Right ventricle myocardium superior (tissue), 1 donor: ENCODE measurements at regions not wholly inside any gene's neighbourhood (a gene's known extent, or its start where the extent isn't known, plus 50 kb on each side); places are given as distances from the start of the nearest gene placed in this dataset.

ENCODE experiments used
- ATAC-seq: fragments of 200-7000 bp; cut with Tn5 transposase; one replicate; pipeline ENCODE4 v1.9.1; 2020; ENCODE audit warnings: mild to moderate bottlenecking; ENCODE audit not compliant: poor library complexity
- DNase-seq: peaks from one replicate; pipeline ENCODE4 v3.0.0-alpha.2; 2020
- intact Hi-C: fragments of 100-400 bp; cut with DNase I; formaldehyde crosslinking; loops from one replicate; pipeline ENCODE4 v1.11.2; 2022
- donor health status: DM: no; HTN: yes; CAD: no; lungs with severe emphysema.

DNA sequence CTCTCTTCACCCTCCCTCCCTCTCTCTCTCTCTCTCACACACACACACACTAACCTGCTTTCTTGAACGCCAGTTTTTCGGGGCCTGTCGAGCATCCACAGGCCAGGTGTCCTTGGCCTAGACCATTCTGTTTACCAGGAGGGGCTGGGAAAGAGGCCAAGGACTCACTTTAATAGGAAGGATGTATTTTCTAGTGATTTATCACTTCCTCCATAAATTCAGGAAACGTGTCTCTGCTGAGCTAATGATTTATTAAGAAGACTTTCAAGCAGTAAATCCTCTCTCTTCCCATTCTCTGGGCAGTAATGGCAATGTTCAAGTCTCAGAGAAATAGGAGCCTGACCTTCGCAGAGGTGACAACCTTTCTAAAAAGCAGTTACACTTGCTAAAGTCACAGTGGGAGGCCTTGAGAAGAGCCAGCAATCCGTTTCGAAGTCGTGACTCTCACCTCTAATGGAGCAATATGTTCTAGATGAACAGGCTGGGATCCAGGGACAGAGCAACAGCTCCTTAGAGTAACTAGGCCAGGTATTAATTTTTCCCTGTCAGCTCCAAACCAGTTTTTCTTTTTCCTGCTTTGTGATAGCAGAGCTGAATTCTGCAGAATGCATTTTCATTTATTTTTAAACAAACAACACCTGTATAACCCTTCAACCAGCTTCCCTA, 1357.5 kb upstream of the SORCS1 start:
- no peak for DNase-seq
- ATAC-seq = no peak
- intact Hi-C loops = no loop called here

DNA sequence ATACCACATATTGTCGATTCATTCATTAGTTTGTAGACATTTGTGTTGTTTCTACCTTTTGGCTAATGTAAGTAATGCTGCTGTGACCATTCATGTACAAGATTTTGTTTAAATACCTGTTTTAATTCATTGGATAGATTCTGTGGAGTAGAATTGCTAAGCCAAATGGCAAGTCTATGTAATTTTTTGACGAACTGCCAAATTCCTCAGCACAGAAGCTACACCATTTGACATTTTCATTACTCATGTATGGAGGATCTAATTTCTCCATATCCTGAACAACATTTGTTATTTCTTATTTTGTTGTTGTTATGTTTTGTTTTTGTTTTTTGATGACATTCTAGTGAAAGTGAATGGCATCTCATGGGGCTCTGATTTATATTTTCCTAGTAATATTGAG, 1351.3 kb upstream of the SORCS1 start:
- no peak for ATAC-seq

DNA sequence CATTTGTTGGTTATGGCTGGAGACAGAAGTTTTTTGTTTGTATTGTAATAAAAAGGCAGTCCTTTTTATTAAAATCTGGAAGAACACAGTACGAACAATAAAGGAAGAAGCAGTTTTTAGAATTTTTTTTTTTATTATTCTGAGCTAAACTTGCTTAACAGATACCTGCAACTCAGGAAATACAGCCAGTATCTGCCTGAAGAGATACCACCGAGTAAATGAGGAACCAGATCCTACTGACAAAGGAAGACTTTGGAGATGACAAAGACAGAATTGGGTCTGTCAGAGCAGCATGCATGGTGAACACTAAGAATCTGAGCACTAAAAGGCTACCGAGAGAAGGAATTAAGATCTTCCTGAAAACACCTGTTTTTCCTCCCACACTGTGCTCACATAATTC, 1335.9 kb upstream of the SORCS1 start:
- DNase-seq (no peak), ATAC-seq (no peak)
- intact Hi-C loops = no loop called here

More for the DNA sequence above, 1351.3 kb upstream of the SORCS1 start:
- no peak for DNase-seq
- intact Hi-C loops = no loop called here

DNA sequence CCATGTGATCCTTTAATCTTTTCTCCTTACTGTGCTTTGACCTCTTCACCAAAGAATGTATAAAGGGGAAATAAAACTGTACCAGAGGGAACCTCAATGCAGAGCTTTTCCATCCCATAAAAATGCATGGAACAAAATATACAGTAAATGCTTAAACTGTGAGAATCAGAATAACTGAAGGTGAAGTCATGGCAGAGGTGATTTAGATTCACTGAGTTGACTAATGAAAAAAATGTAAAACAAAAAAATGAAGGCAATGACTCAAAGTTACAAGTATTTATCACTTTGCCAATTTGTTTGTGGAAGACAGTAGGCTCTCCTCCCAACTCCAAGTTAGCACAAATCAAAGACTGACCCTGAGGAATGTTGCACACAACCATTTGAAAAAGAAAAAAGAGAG, 1331.6 kb upstream of the SORCS1 start:
- DNase-seq (no peak), ATAC-seq (no peak)
- intact Hi-C loops = no loop called here

DNA sequence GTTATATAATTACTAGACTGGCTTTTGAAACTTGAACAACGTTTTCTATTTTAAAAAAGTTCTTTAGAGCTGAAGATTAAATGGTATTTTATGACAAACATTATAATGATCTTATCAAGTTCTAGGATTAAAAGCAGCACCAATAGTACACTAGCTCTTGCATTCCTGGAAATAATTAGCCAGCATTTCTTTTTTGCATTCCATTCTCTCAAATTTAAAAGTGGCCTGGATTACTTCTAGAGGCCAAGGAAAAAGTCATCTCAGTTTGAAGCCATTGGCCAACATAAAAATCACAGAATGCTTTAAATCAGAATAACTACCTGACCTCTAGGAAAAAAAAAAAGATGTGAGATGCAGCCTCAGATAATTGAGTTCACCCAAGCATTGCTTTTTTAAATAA, 1326.4 kb upstream of the SORCS1 start:
- DNase-seq = no peak
- intact Hi-C loops = no loop called here
- ATAC-seq = no peak

DNA sequence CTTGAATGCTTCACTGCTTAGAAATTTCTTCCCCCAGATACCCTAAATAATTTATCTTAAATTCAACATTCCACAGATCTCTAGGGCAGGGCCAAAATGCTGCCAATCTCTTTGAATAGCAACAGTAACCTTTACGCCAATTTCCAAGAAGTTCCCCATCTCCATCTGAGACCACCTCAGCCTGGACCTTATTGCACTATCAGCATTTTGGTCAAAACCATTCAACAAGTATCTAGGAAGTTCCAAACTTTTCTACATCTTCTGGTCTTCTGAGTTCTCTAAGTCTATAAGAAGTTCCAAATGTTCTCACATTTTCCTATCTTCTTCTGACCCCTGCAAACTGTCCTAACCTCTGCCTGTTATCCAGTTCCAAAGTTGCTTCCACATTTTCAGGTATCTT, 1306.9 kb upstream of the SORCS1 start:
- no peak for ATAC-seq
- DNase-seq = no peak
- intact Hi-C loops = no loop called here

DNA sequence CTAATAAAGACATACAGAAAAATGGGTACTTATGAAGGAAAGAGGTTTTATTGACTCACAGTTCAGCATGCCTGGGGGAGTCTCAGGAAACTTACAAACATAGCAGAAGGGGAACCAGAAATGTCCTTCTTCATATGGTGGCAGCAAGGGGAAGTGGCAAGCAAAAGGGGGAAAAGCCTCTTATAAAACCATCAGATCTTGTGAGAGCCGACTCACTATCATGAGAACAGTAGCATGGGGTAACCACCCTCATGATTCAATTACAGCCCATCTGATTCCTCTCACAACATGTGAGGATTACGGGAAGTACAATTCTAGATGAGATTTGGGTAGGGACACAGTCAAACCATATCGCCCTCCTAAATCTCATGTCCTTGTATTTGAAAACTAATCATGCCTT, 1305.4 kb upstream of the SORCS1 start:
- intact Hi-C loops = no loop called here
- no peak for DNase-seq
- no peak for ATAC-seq

DNA sequence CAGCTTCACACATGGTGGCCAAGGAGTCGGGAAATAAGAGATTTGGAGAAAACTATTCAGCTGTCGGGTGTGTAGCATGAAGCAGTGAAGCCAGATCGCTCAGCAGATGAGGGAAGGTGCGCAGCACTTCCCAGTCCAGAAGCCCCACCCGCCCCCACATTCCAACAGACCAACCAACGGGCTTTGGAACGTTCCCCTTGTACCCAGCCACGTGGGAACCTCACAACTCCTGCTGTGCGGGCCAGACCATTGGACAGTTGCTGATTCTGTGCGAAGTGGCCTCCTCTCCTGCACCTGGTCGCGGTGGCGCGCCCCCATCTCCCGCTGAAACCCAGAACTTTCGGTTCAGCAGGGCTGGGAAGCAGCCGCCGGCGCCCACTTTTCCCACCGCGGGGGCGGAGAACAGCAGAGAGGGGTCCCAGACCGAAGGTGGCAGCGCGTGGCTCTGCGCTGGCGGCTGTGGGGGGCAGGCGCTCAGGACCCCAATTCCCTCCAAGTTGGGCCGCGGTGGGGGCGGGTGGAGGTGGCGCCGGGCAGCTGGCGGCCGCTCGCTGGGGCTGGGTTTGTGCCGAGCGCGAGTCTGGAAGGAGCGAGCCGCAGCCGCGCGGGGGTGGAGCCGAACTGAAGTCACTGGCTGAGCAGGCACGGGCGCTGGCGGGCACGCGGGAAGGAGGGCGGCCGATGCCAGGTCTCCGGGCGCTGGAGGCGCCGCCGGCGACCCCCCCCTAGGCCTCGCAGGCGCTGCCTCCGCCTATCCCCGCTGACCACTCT, 1301.5 kb upstream of the SORCS1 start:
- ATAC-seq (peak; percentile 60), DNase-seq (peak; percentile 69)
- intact Hi-C loops = no loop called here

DNA sequence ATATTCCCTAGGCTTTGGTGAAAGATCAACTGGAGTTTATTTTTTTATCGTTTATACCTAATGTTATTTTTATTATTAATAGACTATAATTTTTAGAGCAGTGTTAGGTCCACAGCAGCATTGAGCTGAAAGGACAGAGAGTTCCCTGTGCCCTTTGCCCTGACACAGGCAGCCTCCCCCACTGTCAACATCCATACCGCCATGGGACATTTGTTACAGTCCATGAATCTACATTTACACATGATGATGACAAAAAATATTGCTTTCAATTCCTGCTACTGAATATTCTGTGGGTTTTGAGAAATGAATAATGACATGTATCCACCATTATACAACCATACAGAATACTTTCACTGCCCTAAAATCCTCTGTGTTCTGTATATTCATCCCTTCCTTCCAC, 1297.5 kb upstream of the SORCS1 start:
- DNase-seq = no peak
- no peak for ATAC-seq
- intact Hi-C loops = no loop called here

DNA sequence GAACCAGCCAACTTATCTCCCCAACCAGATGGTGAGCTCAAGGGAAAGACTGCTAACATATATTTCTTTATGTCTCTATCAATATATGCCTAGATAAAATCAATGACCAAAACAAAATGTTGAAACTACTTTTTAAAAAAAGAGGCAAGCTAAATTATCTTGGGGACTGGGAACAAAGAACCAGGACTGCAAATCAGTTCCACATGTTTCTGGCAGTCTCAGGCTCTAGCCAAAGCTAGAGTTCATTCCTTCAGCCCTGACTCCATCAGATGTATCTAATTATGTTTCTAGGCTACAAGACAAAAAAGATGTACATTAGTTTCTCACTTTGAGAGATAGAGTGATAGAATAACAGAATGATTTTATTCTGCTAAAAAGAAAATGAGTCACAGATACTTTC, 1290.3 kb upstream of the SORCS1 start:
- no peak for DNase-seq
- intact Hi-C loops = no loop called here
- no peak for ATAC-seq

DNA sequence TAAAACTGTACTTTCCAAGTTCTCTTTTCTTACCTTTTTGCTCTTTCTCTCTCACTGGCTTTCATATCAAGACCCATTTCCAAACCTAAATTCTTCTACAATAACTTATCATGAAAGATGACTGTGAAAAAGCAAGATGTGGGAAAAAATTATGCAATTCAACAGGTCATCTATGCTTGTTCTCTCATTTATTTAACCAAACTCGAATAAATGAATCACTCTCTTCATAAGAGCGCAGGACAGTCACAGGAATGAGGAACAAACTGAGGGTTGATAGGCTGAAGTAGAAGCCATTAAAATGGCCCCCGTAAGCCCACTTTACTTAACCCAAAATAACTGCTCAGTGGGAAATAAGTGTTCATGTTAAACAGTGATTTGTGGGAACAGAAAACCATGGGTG, 1289.7 kb upstream of the SORCS1 start:
- DNase-seq = no peak

DNA sequence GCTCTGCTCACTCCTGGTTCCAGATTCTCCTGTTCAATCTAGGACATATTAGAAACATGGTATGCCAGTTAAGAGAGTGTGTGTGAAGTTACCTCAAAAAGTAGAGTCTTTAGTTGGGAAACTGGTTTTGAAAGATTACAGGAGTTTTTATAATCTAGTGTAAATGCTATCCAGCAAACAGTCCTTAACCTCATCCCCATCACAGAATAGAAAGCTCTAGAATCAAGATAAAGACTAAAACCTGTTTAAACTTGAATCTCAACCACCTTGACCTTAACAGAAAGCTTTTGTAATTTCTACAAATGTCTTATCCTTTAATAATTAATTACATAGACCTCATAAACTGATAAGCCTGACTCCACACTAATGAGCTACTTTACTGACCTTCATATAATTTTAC, 1288.7 kb upstream of the SORCS1 start:
- ATAC-seq = no peak
- intact Hi-C loops = no loop called here
- DNase-seq = no peak

More for the DNA sequence above, 1289.7 kb upstream of the SORCS1 start:
- no peak for ATAC-seq
- intact Hi-C loops = no loop called here

DNA sequence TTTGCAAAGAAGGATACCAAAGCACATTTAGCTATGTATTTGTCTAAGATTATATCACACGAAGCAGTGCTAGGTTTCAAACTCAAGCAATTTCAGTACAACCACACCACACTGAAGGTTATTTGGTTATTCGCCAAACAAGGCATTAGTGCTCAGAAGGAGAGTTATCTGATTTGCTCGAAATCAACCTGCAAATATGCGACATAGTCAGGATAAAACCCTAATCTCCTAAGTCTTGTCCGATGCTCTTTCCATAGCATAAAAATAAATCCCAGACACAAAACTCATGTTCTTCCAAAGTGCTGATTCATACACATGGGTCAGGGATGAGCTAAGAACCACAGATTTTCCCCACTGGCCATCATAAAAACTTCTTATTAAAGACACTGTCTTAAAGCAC, 1288.0 kb upstream of the SORCS1 start:
- DNase-seq = no peak
- intact Hi-C loops = no loop called here
- ATAC-seq = no peak

DNA sequence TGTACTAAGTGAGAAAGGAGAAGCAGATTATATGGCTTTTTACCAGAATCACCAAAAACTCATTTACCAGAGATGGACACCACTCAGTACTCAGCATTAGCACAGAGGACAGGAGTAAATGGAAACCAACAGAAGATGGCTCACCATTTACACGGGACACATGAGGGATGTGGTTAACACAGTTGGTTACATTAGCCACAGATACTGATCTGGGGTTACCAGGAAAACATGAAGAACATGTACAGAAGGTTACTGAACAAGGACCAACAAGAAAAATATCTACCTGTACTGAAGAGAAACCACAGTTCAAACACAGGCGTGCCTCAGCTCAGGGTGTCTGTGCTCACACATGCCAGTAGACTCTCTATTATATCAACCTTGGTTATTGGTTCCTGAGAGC, 1285.8 kb upstream of the SORCS1 start:
- ATAC-seq (no peak), DNase-seq (no peak)
- intact Hi-C loops = no loop called here

DNA sequence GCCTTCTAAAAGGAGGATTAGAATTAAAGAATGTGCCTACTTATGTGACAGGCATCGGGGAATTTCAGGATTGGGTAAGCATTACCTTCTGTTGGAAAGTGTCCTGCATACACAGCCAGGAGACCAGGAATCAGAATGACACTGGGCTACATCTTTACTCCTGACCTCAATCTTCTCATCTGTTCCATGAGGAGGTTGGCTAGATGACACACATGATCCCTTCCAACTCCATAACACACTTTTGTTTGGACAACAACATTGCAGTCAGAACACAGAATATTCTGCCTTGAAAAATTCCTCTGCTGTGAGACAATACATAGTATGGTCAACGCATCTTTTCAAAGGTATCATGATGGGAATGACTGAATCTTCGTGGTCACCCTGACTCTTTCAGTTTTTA, 1281.2 kb upstream of the SORCS1 start:
- intact Hi-C loops = no loop called here
- ATAC-seq (no peak), DNase-seq (no peak)

DNA sequence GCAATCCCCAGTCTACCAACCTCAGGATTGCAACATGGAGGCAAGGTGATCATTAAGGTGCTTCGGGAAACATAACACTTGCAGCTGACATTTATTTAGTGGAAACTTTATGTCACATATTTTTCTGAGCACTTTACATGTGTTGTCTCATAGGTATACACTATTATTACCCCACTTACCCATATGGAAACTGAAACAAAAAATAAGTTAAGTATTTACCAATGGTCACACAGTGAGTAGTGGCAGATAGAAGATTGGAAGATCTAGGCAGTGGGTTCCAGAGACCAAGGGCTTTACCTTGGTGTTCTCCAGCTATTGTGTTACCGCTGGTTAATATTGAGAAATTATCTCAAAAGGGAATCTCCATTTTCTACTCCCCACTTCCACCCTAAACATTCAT, 1279.1 kb upstream of the SORCS1 start:
- ATAC-seq (no peak), DNase-seq (no peak)
- intact Hi-C loops = no loop called here

DNA sequence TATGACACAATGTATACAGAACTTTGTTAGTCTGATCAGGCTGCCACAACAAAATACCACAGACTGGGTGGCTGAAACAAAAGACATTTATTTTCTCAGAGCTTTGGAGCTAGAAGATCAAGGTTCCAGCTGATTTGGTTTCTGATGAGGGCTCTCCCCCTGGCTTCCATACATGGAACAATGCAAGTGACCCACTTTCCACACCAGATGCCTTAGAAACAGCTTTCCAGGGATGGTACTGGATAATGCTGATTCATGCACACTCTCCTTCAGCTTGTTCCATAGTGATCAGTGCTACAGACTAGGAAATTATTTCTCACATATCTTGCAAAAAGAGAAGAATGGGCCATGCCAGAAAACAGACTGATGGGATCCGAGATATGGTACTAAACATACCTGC, 1274.9 kb upstream of the SORCS1 start:
- ATAC-seq = no peak
- DNase-seq = no peak
- intact Hi-C loops = no loop called here

DNA sequence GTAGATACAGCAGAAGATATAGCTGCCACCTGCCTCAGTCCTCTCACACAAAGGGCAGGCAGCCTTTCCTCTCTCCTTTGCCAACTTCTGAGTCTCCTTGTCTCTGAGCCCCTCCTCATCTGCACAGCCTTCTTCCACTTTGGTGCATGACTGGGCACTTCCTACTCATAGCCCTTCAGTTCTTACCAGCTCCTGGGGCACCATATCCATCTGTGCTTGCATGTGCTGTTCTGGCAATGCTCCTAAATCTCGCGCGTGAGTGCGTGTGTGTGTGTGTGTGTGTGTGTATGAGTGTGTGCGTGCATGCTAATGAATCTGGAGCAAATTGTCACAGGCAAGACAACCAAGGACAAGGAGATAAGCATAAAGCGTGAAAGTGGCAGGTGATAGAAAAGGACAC, 1271.6 kb upstream of the SORCS1 start:
- DNase-seq = no peak
- intact Hi-C loops = no loop called here
- ATAC-seq = no peak

DNA sequence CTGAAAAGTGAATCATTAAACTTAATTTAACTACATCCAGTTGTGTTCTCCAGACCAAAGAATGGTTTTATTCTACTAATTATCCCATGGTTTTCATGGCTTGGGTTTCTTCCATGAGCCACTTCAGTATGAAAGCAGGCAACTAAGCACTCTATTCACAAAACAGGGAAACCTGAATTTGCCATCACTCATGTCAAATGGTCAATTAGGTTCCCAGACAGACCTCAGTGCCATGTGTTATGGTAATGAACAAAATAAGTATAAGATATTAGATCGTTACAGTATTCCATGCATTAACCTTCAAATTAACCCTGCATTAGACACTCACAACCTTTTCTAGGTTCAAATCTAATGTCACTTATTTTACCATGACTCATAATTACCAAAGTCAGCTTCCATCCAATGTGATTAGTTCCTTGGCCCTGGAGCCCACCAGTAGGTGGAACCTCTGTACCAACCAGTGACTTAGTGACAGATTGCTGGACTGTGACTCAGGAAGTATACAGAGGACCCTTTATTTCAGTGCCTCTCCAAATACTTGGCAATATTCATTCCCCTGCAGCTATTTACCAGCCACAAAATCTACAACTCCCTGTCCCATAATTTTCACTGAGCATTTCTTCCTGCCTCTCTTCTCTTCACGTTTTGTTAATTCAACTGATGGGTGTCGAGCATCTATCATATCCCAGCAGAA, 1270.2 kb upstream of the SORCS1 start:
- intact Hi-C loops = no loop called here
- no peak for ATAC-seq

DNA sequence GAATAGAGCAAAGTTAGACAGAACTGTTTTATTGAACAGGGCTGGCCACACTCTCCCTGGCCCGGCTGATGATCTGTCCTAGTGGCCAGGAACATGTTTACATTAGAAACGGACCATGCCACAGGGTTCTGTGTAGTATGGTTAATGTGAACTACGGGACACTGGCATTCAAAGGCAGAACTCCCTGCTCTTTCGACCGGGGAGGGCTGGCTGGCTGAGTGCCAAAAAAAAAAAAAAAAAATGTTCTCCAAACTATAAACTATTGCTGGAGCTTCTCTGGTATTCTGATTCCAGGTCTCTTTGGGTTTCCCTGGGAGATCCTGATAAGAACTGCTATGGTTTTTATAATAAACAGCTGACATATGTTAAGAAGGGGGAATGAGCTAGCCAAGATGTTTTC, 1262.6 kb upstream of the SORCS1 start:
- ATAC-seq (no peak), DNase-seq (no peak)
- intact Hi-C loops = no loop called here

More for the DNA sequence above, 1270.2 kb upstream of the SORCS1 start:
- no peak for DNase-seq
